Ishikawa (cell line): ENCODE measurements at regions not wholly inside any gene's neighbourhood (a gene's known extent, or its start where the extent isn't known, plus 50 kb on each side); places are given as distances from the start of the nearest gene placed in this dataset.

Source experiments
- CEBPB ChIP-seq: IDR thresholded peaks from 2 replicates; pipeline ENCODE4 v1.6.1; 2012
- CREB1 ChIP-seq: IDR thresholded peaks from 2 replicates; pipeline ENCODE4 v1.6.1; 2012; ENCODE audit warnings: low read depth
- EGR1 ChIP-seq: IDR thresholded peaks from 2 replicates; pipeline ENCODE4 v1.6.1; 2012
- EP300 ChIP-seq: IDR thresholded peaks from 2 replicates; pipeline ENCODE4 v1.6.1; 2012; ENCODE audit warnings: borderline replicate concordance
- FOXM1 ChIP-seq: IDR thresholded peaks from 2 replicates; pipeline ENCODE4 v1.6.1; 2012; ENCODE audit warnings: low read depth, borderline replicate concordance
- MAX ChIP-seq: IDR thresholded peaks from 2 replicates; pipeline ENCODE4 v1.6.1; 2012
- NFIC ChIP-seq: IDR thresholded peaks from 2 replicates; pipeline ENCODE4 v1.6.1; 2012
- TAF1 ChIP-seq: IDR thresholded peaks from 2 replicates; pipeline ENCODE4 v1.6.1; 2012; ENCODE audit warnings: low read depth, mild to moderate bottlenecking

GRCh38 chr2:149703281-149703680 lies 115.7 kb upstream of the MMADHC start:
- no peak for TF ChIP-seq MAX
- TF ChIP-seq CREB1: no peak
- TF ChIP-seq EGR1: no peak
- TF ChIP-seq CEBPB: no peak
- TF ChIP-seq NFIC: no peak
- no peak for TF ChIP-seq TAF1
- no peak for TF ChIP-seq EP300
- TF ChIP-seq FOXM1: no peak
